HCT116 (cell line): ENCODE measurements at regions not wholly inside any gene's neighbourhood (a gene's known extent, or its start where the extent isn't known, plus 50 kb on each side); places are given as distances from the start of the nearest gene placed in this dataset.

Source experiments
- ATAC-seq: fragments of 200-7000 bp; cut with Tn5 transposase; 2 replicates; pipeline ENCODE4 v1.9.1; 2020; ENCODE audit warnings: mild to moderate bottlenecking, moderate library complexity
- BruUV-seq: library from RNA; stranded (reverse); fragments of 400-500 nt; replicated peaks from 2 replicates; lab custom pipeline; 2021; lab: Mats Ljungman, UMichigan
- CTCF ChIA-PET: fragments of 300-600 bp; sonication (Branson Sonifier 250); formaldehyde crosslinking; loops from one replicate; lab custom pipeline; 2021; ENCODE audit warnings: antibody characterized with exemption; lab: Charles Lee
- POLR2A ChIA-PET: fragments of 300-600, 350-600 bp; sonication (Branson Sonifier 250); formaldehyde crosslinking; loops from one replicate; lab custom pipeline; 2021; ENCODE audit warnings: antibody characterized with exemption; lab: Charles Lee
- RAD21 ChIA-PET, 2 experiments: fragments of 300-600 bp; sonication (Branson Sonifier 250); formaldehyde crosslinking; loops; one replicate each; lab custom pipeline; 2023; ENCODE audit warnings: low total read pairs in 2 of 2; ENCODE audit not compliant: uncharacterized antibody in 2 of 2, unreplicated experiment in 2 of 2, low non-redundant PET in 1 of 2; lab: Charles Lee
- DNase-seq: peaks from one replicate; pipeline ENCODE4 v3.0.0-alpha.2; 2010; ENCODE audit warnings: low read depth, low spot score
- H2AFZ ChIP-seq: fragments of 200-600 bp; shearing (Covaris generic), sonication (generic); 2 replicates; pipeline ENCODE4 v1.6.1; 2017; ENCODE audit warnings: low read depth, mixed run types, mixed read lengths, antibody characterized with exemption, low read length; ENCODE audit not compliant: poor library complexity, severe bottlenecking
- H3K27ac ChIP-seq: 2 replicates; pipeline ENCODE4 v1.5.1; 2012; ENCODE audit warnings: low read depth, low read length
- H3K27me3 ChIP-seq: fragments of 200-600 bp; sonication (generic); 2 replicates; pipeline ENCODE4 v1.6.1; 2016; ENCODE audit warnings: mixed run types, low read length, mixed read lengths; ENCODE audit not compliant: insufficient read depth
- H3K36me3 ChIP-seq, 2 experiments: fragments of 200-500 bp in 1 of 2; fragments of 200-600 bp in 1 of 2; sonication (Bioruptor generic) in 1 of 2; sonication (generic) in 1 of 2; 2 replicates each; pipeline versions ENCODE4 v1.5.1 to v1.6.1; 2014 to 2016; ENCODE audit warnings: low read length in 2 of 2, inconsistent platforms in 1 of 2, mixed read lengths in 1 of 2, mixed run types in 1 of 2; ENCODE audit not compliant: insufficient read depth in 2 of 2, control insufficient read depth in 1 of 2
- H3K4me1 ChIP-seq, 2 experiments: fragments of 200-600 bp in 1 of 2; sonication (generic) in 1 of 2; 2 replicates each; pipeline versions ENCODE4 v1.5.1 to v1.6.1; 2012 to 2017; ENCODE audit warnings: low read length in 2 of 2, inconsistent platforms in 1 of 2, mild to moderate bottlenecking in 1 of 2, mixed read lengths in 1 of 2, mixed run types in 1 of 2, moderate library complexity in 1 of 2; ENCODE audit not compliant: insufficient read depth in 2 of 2, control insufficient read depth in 1 of 2
- H3K4me2 ChIP-seq: fragments of 200-600 bp; sonication (generic); 2 replicates; pipeline ENCODE4 v1.6.1; 2017; ENCODE audit warnings: mixed run types, low read length, mixed read lengths
- H3K4me3 ChIP-seq, 2 experiments: fragments of 200-600 bp in 1 of 2; sonication (generic) in 1 of 2; replicated peaks in 1 of 2; 2 replicates each; pipeline ENCODE4 v1.5.1; 2011 to 2016; ENCODE audit warnings: low read length in 2 of 2, control low read depth in 1 of 2, low read depth in 1 of 2, mild to moderate bottlenecking in 1 of 2, mixed read lengths in 1 of 2, mixed run types in 1 of 2
- H3K79me2 ChIP-seq: fragments of 200-600 bp; sonication (generic); 2 replicates; pipeline ENCODE4 v1.6.1; 2017; ENCODE audit warnings: mild to moderate bottlenecking, mixed run types, low read length, moderate library complexity, mixed read lengths; ENCODE audit not compliant: insufficient read depth
- H3K9ac ChIP-seq: fragments of 200-600 bp; sonication (generic); 2 replicates; pipeline ENCODE4 v1.6.1; 2016; ENCODE audit warnings: low read length, mixed read lengths
- H3K9me2 ChIP-seq: fragments of 200-600 bp; sonication (generic), shearing (Covaris generic); 2 replicates; pipeline ENCODE4 v1.6.1; 2017; ENCODE audit warnings: mixed run types, mild to moderate bottlenecking, moderate library complexity; ENCODE audit not compliant: insufficient read depth
- H3K9me3 ChIP-seq, 2 experiments: fragments of 200-500 bp in 1 of 2; fragments of 200-600 bp in 1 of 2; sonication (Bioruptor generic) in 1 of 2; sonication (generic) in 1 of 2; 2 replicates each; pipeline ENCODE4 v1.6.1; 2014 to 2017; ENCODE audit warnings: low read length in 2 of 2, mixed read lengths in 2 of 2, inconsistent platforms in 1 of 2, low read depth in 1 of 2, mild to moderate bottlenecking in 1 of 2, mixed run types in 1 of 2, moderate library complexity in 1 of 2; ENCODE audit not compliant: control insufficient read depth in 1 of 2, insufficient read depth in 1 of 2
- H4K20me1 ChIP-seq: fragments of 200-600 bp; sonication (generic), shearing (Covaris generic); 2 replicates; pipeline ENCODE4 v1.6.1; 2017; ENCODE audit warnings: mixed run types, mild to moderate bottlenecking, moderate library complexity; ENCODE audit not compliant: insufficient read depth
- CEBPB ChIP-seq: IDR thresholded peaks from 2 replicates; pipeline ENCODE4 v1.6.1; 2012; ENCODE audit warnings: low read depth
- ELF1 ChIP-seq: IDR thresholded peaks from 2 replicates; pipeline ENCODE4 v1.6.1; 2012; ENCODE audit warnings: low read depth, borderline replicate concordance
- JUND ChIP-seq: IDR thresholded peaks from 2 replicates; pipeline ENCODE4 v1.6.1; 2012
- POLR2AphosphoS5 ChIP-seq: IDR thresholded peaks from 2 replicates; pipeline ENCODE4 v1.6.1; 2011; ENCODE audit warnings: mild to moderate bottlenecking, low read depth, low read length, moderate library complexity
- RAD21 ChIP-seq: IDR thresholded peaks from 2 replicates; pipeline ENCODE4 v1.6.1; 2012; ENCODE audit warnings: low read depth, mild to moderate bottlenecking
- SP1 ChIP-seq: IDR thresholded peaks from 2 replicates; pipeline ENCODE4 v1.6.1; 2012; ENCODE audit warnings: low read depth
- YY1 ChIP-seq: IDR thresholded peaks from 2 replicates; pipeline ENCODE4 v1.6.1; 2011; ENCODE audit warnings: low read length, low read depth, moderate library complexity, mild to moderate bottlenecking; ENCODE audit not compliant: insufficient replicate concordance; ENCODE audit errors: extremely low read depth
- ZFX ChIP-seq: fragments of 450-650 bp; IDR thresholded peaks from 2 replicates; pipeline ENCODE4 v1.6.1; 2017
- intact Hi-C: fragments of 100-400 bp; cut with micrococcal nuclease; formaldehyde crosslinking; loops from 2 replicates; pipeline ENCODE4 v1.10.0; 2022
- TF ChIP-seq, protein P1 (sequence below): IDR thresholded peaks from 2 replicates; pipeline ENCODE4 v1.6.1; 2012

DNA sequence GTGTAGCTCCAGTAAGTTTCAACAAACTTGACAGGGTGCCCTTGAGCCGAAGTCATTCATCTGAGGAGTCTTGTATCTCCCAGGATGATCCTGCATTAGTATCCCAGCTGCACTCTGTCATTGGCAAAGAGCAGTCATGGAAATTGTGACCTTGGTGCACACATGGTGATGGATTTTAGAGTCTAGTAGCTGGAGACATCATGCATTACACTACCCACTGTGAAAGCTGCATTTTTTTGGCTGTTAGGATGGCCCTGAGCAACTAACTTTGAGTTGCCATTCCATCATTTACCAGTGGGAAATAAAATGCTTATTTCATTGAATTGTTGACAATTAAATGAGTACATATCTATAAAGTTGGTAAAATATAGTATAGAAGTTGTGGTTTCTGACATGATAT is 552.6 kb upstream of the CBLB start (continued):
- TF ChIP-seq, protein P1, sequence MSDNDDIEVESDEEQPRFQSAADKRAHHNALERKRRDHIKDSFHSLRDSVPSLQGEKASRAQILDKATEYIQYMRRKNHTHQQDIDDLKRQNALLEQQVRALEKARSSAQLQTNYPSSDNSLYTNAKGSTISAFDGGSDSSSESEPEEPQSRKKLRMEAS: no peak
- TF ChIP-seq JUND (no peak), POLR2AphosphoS5 (no peak)

DNA sequence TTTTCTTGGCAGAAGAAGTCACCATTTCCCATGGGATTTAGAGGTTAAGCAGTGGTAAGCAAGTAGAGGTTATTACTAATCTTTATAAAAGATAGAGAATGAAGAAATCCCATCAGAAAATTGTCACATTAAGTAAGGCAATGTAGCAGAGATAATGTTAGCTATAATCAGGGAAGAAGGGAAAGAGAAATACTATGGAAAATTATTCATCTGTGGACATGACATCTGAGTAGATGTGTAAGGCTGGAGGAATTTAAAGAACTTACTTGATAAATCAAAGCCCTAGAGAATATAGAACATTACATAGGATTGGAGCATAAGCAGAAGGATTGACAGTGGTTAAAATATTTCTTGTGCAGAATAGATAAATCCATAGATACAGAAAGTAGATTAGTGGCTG is 553.1 kb upstream of the CBLB start:
- POLR2A ChIA-PET: no interaction called here

DNA sequence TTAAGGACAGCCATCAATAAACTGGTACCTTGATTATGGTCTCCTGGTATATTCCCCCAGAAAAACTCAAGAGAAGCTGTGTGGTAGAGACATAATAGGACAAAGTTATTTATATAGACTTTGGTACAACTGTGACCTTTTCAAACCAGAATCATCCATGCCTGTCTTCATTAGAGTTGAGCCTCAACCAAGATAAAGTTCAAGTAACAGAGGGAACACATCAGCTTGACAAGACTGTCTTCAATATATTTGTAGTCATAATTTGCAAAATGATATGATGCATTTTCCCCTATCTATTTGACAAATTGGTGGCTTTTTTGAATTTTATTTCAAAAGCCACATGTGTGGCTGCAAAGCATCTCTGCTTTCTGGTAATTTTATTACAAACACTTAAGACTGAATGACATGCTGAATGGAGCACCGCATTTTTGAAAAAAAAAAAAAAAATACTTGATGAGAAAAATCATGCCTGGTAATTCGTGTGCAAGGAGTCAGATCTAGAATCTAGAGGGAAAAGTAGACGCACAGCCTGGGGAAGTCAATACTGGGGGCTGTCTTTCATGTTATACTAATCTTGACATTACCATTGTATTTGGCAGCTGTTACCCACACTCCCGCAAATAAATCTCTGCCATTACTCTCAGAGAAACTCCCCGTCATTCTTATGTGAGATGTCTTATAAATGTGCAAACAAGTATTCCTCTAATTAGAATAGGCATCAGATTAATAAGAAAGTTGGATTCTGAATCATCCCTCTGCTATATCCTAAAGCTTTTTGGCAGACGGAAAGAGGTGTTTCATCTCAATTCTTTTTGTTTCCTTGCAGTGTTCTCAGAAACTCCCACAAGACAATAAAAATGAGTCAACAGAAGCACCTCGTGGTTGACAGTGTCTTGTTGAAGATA is 554.8 kb upstream of the CBLB start:
- Histone ChIP-seq H3K4me1 (peaks cover 0 to 2% of the 10 kb centered on the region in 2 experiments; a peak in 2 of 4 replicates), H4K20me1 (no peaks in the 10 kb centered on the region), H3K9ac (no peak overlapping the region), H2AFZ (no peak overlapping the region), H3K9me3 (no peaks in the 10 kb centered on the region), H3K4me3 (no peak overlapping the region), H3K4me2 (no peak overlapping the region), H3K79me2 (no peaks in the 10 kb centered on the region), H3K27ac (no peak overlapping the region), H3K36me3 (no peaks in the 10 kb centered on the region), H3K9me2 (no peaks in the 10 kb centered on the region), H3K27me3 (no peaks in the 10 kb centered on the region)
- ChIA-PET POLR2A (no interaction called here), RAD21 (no interaction called here), CTCF (no interaction called here)
- no peak for DNase-seq
- no TSS peak for BruUV-seq
- TF ChIP-seq ELF1 (no peak), CEBPB (no peak), ZFX (no peak), RAD21 (no peak)
- ATAC-seq: no peak
- intact Hi-C loops: no loop called here

More for the DNA sequence above, 553.1 kb upstream of the CBLB start:
- no peaks in the 10 kb centered on the region for H3K36me3 ChIP-seq
- no TSS peak for BruUV-seq
- RAD21 ChIA-PET: no interaction called here
- DNase-seq (no peak), ATAC-seq (no peak)
- no peak overlapping the region for H3K4me2 ChIP-seq
- H3K4me3 ChIP-seq: no peak overlapping the region
- H3K9ac ChIP-seq: no peak overlapping the region
- H3K27me3 ChIP-seq: no peaks in the 10 kb centered on the region
- CTCF ChIA-PET: no interaction called here
- no peak overlapping the region for H2AFZ ChIP-seq
- no peak overlapping the region for H3K27ac ChIP-seq
- H3K9me2 ChIP-seq: no peaks in the 10 kb centered on the region
- intact Hi-C loops: no loop called here
- no peaks in the 10 kb centered on the region for H4K20me1 ChIP-seq
- H3K79me2 ChIP-seq: no peaks in the 10 kb centered on the region
- TF ChIP-seq YY1: no peak
- no peak for TF ChIP-seq SP1
- no peak for TF ChIP-seq ZFX
- H3K4me1 ChIP-seq: no peaks in the 10 kb centered on the region
- no peaks in the 10 kb centered on the region for H3K9me3 ChIP-seq
